ENCODE measurements at regions not wholly inside any gene's neighbourhood (a gene's known extent, or its start where the extent isn't known, plus 50 kb on each side); places are given as distances from the start of the nearest gene placed in this dataset.

DNA sequence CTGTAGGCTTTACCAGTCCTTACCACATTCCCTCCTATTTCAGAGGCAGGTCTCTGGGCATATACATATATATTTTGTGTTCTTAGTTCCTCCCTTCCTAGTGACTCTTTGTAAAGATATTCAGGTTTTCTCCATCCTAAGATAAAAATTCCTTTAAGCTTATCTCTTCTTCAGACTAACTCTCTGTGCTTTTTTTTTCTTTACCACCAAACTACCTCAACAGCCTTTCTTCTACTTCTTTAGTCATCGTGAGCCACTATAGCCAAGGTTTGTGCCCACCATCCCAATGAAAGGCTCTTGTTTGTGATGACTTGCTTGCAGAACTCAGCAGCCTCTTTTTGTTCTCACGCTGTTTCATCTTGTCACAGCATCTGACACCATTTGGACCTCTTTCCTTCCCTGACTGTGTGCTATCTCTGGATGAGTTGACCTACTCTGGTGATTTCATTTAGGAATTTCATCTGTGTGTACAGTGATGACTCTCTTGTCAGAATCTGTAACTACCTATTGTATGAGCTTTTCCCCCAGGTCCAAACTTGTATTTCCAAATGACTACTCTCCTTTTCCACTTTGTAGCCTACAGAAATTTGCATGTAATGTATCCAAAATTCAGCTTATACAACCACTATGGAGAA, 59.0 kb upstream of the MACF1 start:
- TF ChIP-seq REST (IDR thresholded peaks at IDR 0.05; ENCODE audit: low read depth, low read length) (no peak), RBBP5 (conservative IDR thresholded peaks at IDR 0.05) (no peak), EP300 (IDR thresholded peaks at IDR 0.05; ENCODE audit: borderline replicate concordance in 1 of 2, control insufficient read depth in 1 of 2, low read depth in 2 of 2, low read length in 2 of 2) (no peak), DPF2 (IDR thresholded peaks at IDR 0.05) (no peak), BHLHE40 (IDR thresholded peaks at IDR 0.05; ENCODE audit: borderline replicate concordance in 1 of 2, low read depth in 2 of 2, low read length in 1 of 2) (no peak)
- TF ChIP-seq, protein P1, sequence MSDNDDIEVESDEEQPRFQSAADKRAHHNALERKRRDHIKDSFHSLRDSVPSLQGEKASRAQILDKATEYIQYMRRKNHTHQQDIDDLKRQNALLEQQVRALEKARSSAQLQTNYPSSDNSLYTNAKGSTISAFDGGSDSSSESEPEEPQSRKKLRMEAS (IDR thresholded peaks at IDR 0.05; ENCODE audit: low read depth, low read length) = no peak
- TF ChIP-seq, protein P2, sequence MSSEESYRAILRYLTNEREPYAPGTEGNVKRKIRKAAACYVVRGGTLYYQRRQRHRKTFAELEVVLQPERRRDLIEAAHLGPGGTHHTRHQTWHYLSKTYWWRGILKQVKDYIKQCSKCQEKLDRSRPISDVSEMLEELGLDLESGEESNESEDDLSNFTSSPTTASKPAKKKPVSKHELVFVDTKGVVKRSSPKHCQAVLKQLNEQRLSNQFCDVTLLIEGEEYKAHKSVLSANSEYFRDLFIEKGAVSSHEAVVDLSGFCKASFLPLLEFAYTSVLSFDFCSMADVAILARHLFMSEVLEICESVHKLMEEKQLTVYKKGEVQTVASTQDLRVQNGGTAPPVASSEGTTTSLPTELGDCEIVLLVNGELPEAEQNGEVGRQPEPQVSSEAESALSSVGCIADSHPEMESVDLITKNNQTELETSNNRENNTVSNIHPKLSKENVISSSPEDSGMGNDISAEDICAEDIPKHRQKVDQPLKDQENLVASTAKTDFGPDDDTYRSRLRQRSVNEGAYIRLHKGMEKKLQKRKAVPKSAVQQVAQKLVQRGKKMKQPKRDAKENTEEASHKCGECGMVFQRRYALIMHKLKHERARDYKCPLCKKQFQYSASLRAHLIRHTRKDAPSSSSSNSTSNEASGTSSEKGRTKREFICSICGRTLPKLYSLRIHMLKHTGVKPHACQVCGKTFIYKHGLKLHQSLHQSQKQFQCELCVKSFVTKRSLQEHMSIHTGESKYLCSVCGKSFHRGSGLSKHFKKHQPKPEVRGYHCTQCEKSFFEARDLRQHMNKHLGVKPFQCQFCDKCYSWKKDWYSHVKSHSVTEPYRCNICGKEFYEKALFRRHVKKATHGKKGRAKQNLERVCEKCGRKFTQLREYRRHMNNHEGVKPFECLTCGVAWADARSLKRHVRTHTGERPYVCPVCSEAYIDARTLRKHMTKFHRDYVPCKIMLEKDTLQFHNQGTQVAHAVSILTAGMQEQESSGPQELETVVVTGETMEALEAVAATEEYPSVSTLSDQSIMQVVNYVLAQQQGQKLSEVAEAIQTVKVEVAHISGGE (CRISPR knock-in tag; IDR thresholded peaks at IDR 0.05) = no peak

All from GM12878 (cell line).